ENCODE measurements at regions not wholly inside any gene's neighbourhood (a gene's known extent, or its start where the extent isn't known, plus 50 kb on each side); places are given as distances from the start of the nearest gene placed in this dataset.

DNA sequence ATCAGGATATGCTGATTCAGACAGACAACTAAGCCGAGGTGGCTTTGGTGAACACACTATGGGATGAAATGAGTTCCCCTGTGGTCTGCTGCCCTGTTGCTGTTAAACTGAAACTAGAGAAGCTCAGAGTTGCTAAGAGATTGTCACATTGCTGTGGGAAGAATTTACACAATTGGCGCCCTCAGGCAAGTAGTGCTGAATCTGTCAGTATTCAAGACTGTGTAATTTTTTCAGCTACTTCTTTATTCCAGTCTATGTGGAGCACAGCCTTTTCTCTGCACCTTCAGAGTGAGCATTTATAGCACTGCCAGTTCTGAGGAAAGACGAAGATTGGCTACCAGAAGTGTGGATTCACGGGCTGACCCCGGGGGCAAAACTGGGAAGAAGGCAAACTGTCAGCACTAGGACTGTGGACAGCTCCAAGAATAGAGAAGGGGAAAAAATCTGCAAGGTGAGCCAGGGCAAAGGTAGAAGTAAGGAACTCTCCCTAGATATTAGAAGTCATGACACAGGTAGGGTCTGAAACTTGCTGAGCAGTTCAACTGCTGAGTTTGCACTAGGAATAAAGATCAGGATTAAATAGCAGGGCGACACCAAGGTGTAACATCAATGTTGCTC, 218.8 kb upstream of the TMPO start:
- DNase-seq = no peak

DNA sequence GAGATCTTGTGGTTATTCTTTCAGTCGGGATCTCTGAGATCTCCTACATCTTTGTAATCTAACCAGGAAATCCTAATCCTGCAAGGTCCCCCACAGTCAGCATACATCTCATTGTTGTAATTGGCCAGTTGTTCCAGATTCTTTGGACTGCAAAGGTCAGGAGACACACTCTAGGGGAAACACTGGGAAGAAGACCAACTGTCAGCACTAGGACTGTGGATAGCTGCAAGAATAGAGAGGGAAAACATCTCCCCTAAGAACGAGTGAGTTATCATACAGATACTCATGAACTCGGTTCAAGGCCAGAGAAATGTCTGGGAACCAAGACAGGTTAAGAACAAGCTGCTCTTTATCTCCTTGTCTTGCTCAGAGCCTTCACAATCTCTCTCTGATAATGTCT, 217.9 kb upstream of the TMPO start:
- DNase-seq = no peak

DNA sequence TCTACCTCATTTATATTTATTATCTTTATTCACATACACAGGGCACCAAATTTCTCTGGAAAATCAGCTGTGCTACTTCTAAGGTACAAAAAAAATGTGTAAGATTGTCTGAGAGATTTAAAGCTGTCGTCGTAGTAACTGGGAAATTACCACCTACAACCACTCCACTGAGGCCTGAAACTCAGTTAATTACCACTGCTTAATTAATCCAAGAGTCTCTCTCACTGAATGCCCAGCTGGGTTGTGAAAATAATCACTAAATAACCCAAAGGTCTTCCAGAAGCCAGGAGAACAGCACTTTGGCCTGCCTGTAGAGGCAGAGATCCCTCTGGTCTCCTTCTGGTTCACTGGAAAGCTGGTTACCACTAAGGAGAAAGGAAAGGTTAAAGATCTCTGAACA, 207.2 kb upstream of the TMPO start:
- no peak for DNase-seq

DNA sequence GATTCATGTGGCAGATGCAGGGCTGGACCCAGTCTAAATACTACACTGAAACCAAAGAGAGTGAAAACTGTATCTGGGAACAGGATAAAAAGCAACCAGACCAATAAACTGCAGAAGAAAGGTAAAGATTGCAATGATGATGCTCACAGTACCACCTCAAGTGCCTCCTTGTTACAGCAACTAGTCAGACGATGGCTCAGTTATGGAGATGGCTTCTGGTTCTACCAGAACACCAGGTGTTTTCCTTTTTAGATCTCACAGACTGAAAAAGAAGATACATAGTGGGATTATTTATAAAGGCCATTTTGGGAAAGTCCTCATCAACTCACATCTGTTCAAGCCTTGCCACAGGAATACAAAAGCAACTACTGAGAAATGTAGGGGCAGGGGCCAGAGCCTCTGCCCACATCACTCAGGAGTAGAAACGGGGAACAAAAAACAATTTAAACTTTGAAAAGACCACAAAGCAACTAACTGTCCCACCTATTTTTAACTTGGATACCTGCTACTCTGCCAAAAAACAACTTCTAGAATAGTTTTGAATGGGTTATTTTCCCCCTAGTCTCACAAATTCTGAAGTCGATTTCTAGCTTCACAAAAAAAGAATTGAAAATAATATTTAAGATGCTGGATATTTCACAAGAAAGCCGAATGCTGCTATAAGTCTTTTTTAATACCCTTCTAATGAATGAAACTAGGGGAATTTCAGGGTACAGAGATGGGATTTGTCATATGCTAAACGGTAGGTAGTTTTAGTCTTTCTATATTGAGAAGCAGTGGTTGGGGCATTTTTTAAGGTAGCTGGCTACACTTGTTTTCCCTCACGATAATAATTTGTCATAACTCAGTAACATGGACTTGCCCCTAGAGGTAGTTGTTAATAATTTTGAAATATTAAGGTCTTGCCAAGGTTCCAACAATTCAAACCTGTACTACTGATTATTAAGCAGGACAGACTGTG, 197.2 kb upstream of the TMPO start:
- DNase-seq = no peak

DNA sequence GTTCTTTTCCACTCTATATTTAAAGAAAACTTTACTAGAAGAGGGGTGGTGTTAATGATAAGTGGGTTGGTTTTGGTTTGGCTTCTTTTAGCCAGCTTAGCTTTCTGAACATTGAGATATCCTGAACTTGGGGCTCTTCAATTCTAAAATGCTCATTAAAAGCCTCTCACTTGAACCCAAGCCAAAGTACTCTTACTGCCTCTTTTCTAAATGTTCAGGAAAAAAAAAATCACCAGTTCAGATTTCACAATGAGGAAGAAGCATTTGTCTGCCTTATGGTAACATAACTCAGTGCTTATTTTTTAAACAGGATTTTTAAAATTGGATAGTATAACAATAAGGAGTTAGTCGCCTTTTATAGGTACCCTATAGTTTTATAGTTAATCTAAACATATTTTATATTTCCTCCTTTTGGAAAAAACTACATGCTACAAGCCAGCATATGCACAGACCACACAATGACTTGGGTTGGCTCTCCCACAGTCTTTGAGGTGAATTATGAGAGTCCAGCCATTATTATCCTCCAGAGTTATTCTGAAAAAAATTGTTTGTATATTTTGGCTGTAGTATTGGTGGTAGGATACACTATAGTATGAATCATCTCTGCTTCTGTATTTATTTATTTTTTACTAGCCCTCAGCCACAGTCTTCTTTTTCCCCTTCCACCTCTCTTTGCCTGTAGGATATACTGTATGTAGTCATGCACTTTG, 195.5 kb upstream of the TMPO start:
- no peak for DNase-seq

DNA sequence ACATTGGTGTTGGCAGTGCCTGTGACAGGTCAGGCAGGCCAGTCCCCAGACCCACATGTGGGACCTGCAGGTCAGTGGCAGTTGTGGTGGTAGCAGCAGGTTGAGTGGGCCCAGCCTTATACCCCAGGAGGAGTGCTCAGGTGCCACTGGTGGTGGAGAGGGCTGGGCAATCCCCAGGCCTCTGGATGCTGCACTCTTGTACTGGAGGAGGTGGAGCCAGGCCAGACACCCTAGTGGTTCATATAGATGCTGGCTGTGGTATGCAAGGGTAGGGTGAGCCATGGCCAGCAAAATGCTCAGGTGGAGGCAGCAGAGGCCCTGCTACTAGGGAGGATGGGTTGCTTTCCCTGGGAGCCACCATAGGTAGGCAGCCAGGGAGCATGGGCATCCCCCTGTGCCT, 190.4 kb upstream of the TMPO start:
- DNase-seq = no peak

DNA sequence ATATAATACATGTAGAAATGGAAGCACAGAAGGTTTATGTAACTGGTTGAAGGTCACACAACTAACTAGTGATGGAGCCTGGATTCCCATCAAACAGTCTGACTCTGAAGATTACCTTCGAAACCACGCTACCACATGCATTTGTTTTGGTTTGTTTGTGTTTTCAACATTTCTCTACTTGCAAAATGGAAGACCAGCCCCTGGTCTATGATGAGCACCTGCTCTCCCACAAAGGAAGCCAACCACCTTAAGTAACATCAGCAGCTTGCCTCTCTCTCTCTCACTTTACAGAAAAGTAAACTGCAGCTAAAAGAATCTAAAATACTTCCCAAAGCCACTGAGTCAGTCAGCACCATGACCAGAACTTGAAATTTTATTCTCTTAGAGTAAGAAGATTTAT, 186.9 kb upstream of the TMPO start:
- DNase-seq = no peak

DNA sequence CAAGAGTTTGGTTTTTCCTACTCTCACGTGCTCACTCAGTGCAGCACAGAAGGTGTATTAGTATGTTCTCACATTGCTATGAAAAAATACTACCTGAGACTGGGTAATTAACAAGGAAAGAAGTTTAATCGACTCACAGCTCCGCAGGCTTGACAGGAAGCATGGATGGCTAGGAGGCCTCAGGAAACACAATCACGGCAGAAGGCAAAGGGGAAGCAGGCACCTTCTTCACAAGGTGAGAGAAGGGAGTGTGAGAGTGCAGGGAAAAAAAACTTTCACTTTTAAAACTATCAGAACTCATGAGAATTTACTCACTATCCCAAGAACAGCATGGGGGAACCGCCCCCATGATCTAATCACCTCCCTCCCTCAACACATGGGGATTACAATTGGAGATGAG, 185.8 kb upstream of the TMPO start:
- no peak for DNase-seq

DNA sequence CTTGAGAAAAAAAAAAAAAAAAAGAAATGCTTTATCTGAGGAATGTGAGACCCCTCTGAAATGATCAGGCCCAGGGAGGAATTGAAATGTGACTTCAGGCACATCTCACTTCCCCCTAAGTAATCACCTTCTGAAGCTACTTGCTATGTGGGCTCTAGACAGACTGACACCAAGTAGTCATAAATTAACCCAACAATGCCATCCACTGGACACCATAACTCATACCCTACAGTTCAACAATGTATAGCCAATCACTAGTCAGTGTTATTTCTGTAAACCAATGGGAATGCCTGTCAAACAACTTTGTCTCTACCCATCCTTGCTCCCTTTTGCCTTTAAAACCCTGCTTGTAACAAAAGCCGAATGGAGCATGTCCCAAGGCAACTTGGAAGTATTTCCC, 182.7 kb upstream of the TMPO start:
- DNase-seq = no peak

DNA sequence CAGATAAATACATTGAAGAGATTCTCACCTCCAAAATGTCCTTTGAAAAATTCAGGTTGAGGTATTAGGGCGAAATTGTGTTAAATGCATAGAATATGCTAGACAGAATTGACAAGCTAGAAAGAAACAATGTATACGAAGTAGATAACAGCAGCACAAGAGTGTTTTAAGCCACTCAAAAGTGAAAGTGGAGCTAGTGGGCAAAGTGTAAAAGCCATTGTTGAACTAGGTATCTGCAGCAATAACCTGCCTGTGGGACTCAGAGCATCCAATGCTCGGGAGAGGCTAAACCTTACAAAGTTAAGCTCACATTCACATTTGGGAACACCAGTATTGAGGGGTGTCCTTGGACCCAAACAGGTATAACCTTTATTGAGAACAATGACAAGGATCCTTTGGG, 180.6 kb upstream of the TMPO start:
- DNase-seq = no peak

DNA sequence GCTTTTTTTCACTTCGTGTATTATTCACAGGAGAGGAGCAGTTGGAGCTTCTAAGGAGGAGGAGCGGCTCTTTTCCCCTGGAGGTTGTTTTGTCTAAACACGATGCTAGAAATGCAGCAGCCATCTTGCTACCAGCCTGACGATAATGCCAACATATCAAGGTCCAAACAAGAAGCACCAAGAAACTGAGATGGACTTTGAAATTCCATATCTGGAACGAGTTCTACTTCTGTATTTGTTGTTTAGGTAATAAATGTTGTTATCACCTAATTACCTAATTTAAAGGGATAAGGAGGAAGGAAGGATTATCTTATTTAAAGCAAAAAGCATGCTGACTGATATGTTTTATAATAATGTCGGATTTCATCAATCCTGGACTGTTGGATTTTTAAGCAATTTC, 174.4 kb upstream of the TMPO start:
- no peak for DNase-seq

DNA sequence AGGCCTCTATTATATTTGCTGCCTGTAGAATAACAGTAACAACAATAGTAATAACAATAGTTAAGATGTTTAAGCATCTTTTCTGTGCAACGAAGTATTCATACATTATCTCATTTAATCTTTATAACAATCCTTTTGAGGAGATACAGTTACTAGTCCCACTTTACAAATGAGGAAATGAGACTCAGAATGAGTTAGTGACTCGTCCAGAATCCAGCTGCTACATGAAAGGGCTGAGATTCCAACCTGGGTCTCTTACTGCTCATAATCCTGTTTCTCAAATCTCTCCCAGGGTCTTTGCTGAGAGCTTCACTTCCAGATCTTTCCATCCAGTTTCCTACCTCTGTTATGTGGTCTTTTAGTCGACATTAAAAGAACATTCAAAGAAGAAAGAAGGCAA, 173.7 kb upstream of the TMPO start:
- no peak for DNase-seq

DNA sequence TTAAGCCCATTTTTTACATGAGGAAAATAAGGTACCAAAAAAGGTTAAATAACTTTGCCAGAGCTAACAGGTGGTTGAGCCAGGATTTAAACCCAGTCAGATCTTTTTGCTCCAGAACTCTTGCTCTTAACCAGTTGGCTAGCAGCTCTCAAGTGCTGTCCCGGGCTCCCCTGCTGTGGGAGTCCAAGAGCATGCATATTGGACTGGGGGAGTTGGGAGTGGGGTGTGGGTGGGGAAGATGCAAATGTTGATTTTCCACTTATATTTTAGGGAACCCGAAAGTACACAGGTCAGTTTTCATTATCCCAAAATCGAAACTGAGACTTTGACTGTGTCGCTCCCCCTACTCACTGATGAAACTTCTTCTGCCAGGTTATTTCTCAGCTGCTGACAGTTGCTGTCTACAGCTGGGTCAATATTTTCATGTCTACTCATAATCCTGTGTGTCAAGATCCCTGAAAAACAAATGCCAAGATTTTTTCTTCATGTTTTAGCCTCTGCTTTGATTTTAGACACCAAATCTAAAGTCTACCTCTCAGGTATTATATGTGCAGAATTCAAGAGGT, 172.3 kb upstream of the TMPO start:
- no peak for DNase-seq

DNA sequence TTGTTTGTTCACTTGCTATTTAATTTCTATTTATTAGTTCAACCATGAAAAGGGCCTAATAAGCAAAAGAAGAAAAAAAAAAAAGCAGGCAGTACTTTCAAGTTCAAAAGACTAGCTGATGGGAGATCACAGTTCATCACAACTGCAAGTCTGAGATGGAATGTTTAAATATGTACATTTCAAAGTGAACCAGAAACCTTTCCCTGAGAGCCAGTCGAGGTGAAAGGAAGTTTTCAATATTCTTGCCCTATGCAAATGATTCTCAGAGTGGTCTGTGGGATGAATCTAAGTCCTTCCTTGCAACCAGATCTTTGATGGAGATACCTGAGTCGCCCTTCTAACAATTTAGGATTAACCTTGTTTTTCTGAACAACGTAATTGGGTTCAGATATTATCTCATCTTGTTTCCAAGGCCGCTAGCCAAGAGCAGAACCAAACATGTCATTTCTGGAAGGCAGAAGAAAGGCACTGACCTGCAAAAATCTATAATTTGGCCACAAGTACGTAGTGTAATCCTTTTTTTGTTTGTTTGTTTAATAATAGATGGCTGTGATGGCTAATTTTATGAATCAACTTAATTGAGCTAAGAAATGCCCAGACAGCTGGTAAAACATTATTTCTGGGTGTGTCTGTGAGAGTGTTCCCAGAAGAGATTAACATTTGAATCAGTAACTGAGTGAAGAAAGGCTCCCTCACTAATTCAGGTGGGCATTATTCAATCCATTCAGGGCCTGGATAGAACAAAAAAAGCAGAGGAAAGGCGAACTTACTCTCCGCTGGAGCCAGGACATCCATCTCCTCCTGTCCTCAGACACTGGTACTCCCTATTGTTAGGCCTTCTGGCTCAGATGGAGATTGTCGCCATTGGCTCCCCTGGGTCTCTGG, 171.1 kb upstream of the TMPO start:
- DNase-seq = no peak

DNA sequence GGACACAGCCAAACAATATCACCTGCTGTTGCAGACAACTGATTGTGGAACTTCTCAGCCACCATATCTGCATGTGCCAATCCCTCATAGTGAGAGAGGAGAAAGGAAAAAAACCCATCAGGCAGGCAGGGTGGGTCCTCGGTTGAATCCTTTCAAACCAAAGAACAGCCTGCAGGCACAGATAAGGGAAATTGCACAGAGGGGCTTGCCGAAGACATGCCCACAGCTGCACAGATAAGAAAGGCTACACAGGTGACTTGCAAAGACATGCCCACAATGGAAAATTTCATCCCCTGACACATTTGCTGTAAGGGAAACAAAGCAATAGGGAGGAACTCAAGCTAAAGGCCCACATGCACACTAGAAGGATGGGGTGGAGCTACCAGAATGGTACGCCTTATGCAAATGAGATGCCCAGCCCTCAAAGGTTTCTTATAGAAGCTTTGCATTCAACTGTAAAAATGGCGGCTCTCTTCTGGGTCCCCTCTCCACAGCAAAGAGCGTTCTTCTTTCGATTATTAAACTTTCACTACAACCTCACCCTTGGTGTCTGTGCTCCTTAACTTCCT, 170.0 kb upstream of the TMPO start:
- DNase-seq = no peak

DNA sequence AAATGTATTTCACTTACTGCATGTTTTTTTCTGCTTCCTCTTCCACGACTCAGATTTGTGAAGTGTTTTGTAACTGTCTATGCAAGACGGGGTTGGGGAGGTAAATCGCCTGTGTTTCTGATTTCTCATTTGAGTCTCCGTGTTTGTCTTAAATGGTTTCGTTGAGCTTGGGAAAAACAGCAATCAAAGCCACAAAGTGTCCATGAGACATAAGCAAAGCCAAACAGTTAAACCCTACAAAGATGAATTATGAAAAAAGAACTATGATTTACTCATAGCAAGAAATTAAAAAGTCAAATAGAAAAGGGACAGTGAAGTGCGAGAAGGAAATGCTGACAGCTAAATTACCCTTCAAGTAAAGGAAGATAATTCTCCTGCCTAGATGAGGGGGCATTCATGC, 164.3 kb upstream of the TMPO start:
- no peak for DNase-seq

DNA sequence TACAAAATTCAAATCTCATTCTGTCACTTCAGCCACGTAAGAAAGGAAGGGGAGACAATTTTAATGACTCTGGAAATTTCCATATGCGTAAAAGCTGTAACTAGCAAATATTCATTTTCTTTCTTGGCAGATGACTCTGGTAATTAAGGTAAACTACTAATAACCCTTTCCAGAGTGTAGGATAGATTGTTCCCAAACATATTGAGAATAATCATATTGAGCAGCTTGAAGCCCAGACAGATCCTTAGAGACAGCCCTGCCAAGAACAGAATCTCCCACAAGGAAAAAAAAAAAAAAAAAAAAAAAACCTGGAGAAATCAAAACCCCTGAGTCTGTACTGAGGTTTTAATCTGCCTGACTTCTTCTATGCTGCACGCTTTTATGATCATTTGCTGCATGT, 163.6 kb upstream of the TMPO start:
- no peak for DNase-seq

DNA sequence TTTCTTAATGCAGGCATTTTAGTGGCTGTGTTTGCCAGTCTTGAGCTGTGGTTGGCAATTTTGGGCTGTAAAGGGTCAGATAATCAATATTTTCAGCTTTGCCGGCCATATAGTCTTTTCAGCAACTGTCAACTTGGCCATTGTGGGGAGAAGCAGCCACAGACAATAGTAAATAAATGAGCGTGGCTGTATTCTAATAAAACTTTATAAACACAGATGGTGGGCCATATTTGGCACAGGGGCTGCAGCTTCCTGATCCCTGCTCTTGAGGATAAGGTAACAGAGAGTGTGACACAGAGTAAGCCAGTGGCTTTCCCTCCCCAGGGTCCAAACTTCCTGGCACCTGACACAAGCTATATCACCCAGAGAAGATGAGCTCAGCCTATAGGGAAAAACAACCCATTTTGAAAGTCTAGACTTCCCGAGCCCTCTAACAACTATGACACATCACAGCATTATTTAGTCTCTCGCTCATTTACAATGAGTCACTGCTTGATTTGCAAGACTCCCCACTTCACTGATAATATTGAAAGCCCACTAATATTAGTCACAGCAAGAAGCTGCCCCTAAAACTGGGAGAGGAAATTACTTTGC, 163.1 kb upstream of the TMPO start:
- no peak for DNase-seq

DNA sequence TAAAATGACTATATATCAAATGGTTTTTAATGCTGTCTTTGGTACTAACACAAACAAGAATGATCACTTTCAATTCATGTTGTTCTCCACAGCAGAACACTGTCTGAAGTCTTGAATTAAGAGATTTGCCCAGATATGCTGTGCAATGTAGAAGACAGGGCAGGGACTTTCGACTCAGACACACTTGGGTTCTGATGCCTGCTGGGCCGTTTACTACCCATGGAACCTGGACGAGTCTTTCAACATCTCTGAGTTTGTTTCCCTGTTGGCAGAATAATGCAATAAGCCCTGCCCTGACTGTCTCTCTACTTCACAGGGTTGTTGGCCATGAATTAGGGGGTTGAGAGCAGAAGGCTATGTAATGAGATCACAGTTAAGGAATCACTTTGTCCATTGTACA, 162.6 kb upstream of the TMPO start:
- no peak for DNase-seq

DNA sequence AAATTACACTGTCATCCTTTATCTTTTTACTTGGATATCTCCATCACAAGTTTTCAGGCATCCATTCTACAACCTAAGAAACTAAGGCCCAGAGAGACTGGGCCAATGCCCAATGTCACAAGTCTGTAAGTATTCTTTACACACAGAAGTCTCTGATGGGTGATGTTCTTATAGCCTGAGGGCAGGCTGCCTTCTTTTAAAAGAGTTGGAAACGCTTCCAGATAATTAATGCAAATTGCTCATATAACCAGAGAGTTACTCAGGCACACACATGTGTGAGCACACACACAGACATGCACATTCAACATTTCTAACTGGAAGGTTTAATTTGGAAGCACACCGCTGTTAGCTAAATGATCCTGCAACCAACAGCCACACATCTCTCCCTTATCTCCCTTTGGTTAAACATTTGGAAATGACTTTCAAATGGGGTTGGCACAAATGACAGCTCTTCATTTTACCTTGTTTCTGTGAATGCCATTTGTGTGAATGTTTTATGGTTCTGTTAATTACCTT, 160.8 kb upstream of the TMPO start:
- no peak for DNase-seq

DNA sequence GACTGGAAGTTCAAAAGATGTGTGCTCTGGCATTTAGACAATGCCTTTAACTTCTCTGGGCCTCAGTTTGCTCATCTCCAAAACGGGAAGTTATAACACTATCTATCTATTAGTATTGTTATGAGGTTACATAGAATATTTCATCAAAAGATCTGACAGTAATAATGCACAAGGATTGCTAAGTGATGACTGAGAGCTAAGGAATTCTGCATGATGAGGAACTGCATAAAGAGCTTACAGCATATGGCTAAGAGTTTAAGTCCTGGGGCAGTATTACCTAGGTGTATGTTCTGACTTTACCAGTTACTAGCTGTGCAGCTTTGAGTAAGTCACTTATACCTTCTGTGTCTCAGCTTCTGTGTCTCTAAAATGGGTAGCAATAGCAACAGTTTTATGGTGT, 160.1 kb upstream of the TMPO start:
- no peak for DNase-seq

DNA sequence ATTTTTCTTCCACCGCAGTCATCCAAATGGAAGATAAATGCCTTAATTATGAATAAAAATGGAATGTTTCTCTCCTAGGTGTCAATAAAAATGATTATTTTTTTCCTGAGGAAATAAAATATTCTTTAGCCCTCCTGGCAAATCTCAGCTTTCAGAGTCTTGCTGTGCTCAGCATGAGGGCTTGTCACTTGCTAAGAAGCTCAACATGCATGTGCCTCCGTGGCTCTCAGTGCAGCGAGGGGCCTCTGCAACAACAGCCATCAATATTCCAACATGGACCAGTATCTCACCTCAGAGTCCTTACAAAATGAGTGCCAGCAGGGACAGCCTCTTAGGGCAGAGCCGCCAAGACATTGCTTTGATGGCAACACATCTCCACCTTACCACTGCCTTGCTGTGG, 159.5 kb upstream of the TMPO start:
- DNase-seq = no peak

Data from effector CD4-positive, alpha-beta T cell (primary cell).